ENCODE measurements at regions not wholly inside any gene's neighbourhood (a gene's known extent, or its start where the extent isn't known, plus 50 kb on each side); places are given as distances from the start of the nearest gene placed in this dataset.
"Not testable (repeated sequence)": the region's sequence is repeated elsewhere in the genome, so short reads cannot be mapped to it uniquely, and the experiment has no call there.

DNA sequence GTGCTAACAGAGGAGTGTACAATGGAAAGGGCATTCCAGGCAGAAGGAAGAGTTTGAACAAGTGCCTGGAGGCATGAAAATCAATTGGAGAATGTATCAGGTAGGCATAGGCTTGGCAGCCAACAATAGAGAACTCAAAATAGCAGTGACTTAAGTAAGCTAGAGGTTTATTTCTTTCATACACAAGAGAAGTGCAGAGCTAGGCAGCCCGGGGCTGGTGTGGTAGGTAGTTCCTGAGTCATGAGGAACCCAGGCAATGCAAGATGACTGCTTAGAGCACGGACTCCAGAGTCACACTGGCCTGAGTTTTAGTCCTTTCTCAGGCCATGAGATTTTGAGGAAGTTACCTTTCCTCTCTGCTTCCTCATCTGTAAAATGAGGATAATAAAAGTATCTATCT is 74.8 kb upstream of the LRRN2 start:
- DNase-seq: no peak
- Mint-ChIP-seq H3K27me3 (ENCODE audit: low read depth in 3 of 3) (peaks cover 2 to 5% (median 5%) of the 10 kb centered on the region in 3 donors), H3K9me3 (no peaks in the 10 kb centered on the region), H3K27ac (no peak overlapping the region), H3K4me1 (peaks cover 5 to 6% of the 10 kb centered on the region in 2 donors), H3K4me3 (no peak overlapping the region), H3K36me3 (no peaks in the 10 kb centered on the region)

DNA sequence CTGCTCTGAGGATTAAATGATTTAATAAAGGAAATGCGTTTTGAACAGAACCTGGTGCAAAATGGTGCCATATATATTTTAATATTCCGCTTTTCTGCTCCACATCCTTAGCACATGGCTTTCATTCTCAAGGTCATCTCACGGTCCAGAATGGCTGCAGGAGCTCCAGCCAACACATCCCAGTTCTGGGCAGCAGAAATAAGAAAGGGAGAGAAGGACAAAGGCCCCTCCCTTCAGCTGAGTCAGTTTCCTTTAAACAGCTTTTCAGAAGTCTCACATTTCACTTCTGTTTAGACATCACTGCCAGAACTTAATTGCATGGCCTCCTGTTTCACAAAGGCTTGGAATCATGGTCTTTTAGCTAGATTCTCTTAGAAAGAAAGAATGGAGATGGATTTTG is 75.2 kb upstream of the LRRN2 start:
- Mint-ChIP-seq H3K27me3 (ENCODE audit: low read depth in 3 of 3) (peaks cover 2 to 8% (median 5%) of the 10 kb centered on the region in 3 donors), H3K27ac (no peak overlapping the region), H3K36me3 (no peaks in the 10 kb centered on the region), H3K4me3 (no peak overlapping the region), H3K4me1 (peaks cover 5 to 6% of the 10 kb centered on the region in 2 donors), H3K9me3 (no peaks in the 10 kb centered on the region)
- no peak for DNase-seq

- H3K9me3 Mint-ChIP-seq: no peaks in the 10 kb centered on the region
- DNase-seq: peak; percentile 33 to 59 (median 37)
- no peaks in the 10 kb centered on the region for H3K36me3 Mint-ChIP-seq
- no peak overlapping the region for H3K27ac Mint-ChIP-seq
- H3K4me3 Mint-ChIP-seq: peak overlapping the region in 1 of 5 donors; percentile 39
- peaks cover 6 to 12% (median 8%) of the 10 kb centered on the region in 3 donors for H3K27me3 Mint-ChIP-seq (ENCODE audit: low read depth in 3 of 3)
- H3K4me1 Mint-ChIP-seq: peaks cover 5 to 6% of the 10 kb centered on the region in 2 donors
Observed at GRCh38 chr1:204763773-204764427, 78.4 kb upstream of the LRRN2 start.

- Mint-ChIP-seq H3K27ac (no peak overlapping the region), H3K36me3 (no peaks in the 10 kb centered on the region), H3K4me3 (no peak overlapping the region), H3K9me3 (no peaks in the 10 kb centered on the region), H3K27me3 (ENCODE audit: low read depth in 3 of 3) (peaks cover 5 to 16% (median 13%) of the 10 kb centered on the region in 3 donors), H3K4me1 (no peaks in the 10 kb centered on the region)
- DNase-seq: no peak
Observed at GRCh38 chr1:204769997-204770396, 84.5 kb upstream of the LRRN2 start.

DNA sequence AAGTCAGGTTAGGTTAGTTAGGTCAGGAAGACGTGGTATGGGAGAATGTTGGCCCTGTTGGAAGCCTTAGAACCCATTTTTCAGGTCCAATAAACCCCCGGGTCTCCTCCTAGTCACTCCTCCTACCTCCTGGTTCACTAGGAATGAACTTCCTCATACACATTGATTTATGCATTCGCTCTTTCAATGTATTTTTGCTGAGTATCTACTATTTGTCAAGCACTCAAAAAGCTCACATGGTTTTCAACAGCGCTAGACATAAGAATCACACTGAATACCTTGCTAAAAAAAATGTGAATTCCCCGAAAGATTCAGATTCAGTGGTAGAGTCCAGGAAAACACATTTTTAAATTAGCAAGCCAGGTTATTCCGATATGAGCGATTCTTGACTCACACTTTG is 85.8 kb upstream of the LRRN2 start:
- no peaks in the 10 kb centered on the region for H3K36me3 Mint-ChIP-seq
- H3K27me3 Mint-ChIP-seq (ENCODE audit: low read depth in 3 of 3): peaks cover 3 to 12% (median 11%) of the 10 kb centered on the region in 3 donors
- H3K27ac Mint-ChIP-seq: no peak overlapping the region
- H3K9me3 Mint-ChIP-seq: no peaks in the 10 kb centered on the region
- H3K4me1 Mint-ChIP-seq: no peaks in the 10 kb centered on the region
- no peak for DNase-seq
- no peak overlapping the region for H3K4me3 Mint-ChIP-seq

GRCh38 chr1:204773246-204773645 is 87.7 kb upstream of the LRRN2 start:
- Mint-ChIP-seq H3K9me3 (no peaks in the 10 kb centered on the region), H3K27me3 (ENCODE audit: low read depth in 3 of 3) (peaks cover 0 to 9% (median 5%) of the 10 kb centered on the region in 3 donors), H3K27ac (no peak overlapping the region), H3K4me3 (no peak overlapping the region), H3K4me1 (no peaks in the 10 kb centered on the region), H3K36me3 (no peaks in the 10 kb centered on the region)
- DNase-seq: no peak

GRCh38 chr1:204775546-204775945 is 90.0 kb upstream of the LRRN2 start:
- no peaks in the 10 kb centered on the region for H3K36me3 Mint-ChIP-seq
- no peak overlapping the region for H3K4me3 Mint-ChIP-seq
- no peak for DNase-seq
- no peaks in the 10 kb centered on the region for H3K4me1 Mint-ChIP-seq
- H3K27me3 Mint-ChIP-seq (ENCODE audit: low read depth in 3 of 3): peaks cover 0 to 7% (median 3%) of the 10 kb centered on the region in 3 donors
- no peak overlapping the region for H3K27ac Mint-ChIP-seq
- H3K9me3 Mint-ChIP-seq: no peaks in the 10 kb centered on the region

GRCh38 chr1:204777591-204777990 is 92.1 kb upstream of the LRRN2 start:
- Mint-ChIP-seq H3K4me1 (no peaks in the 10 kb centered on the region), H3K27ac (no peak overlapping the region), H3K36me3 (no peaks in the 10 kb centered on the region), H3K9me3 (no peaks in the 10 kb centered on the region), H3K27me3 (ENCODE audit: low read depth in 3 of 3) (peaks cover 2 to 5% (median 3%) of the 10 kb centered on the region in 3 donors), H3K4me3 (no peak overlapping the region)
- DNase-seq: no peak

DNA sequence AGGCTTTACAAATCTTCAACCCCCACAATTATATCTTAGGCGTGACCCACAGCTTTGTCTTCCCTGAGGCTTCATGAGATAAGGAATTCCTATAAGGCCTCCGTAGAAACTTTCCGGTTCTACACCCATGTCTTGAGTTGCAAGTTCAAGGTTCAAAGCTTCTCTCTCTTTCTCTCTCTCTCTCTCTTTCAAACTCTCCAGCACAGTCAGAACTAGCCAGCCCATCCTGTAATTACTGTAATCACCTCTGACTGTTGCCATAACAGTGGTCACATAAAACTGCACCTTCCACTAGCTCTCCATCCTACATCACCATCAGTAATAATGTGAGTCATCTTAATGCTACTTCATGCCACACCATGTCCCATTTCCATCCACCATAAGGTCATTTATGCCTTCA is 90.0 kb upstream of the NFASC start:
- Mint-ChIP-seq H3K27ac (no peak overlapping the region), H3K4me3 (no peak overlapping the region), H3K4me1 (no peaks in the 10 kb centered on the region), H3K36me3 (no peaks in the 10 kb centered on the region), H3K9me3 (no peaks in the 10 kb centered on the region), H3K27me3 (ENCODE audit: low read depth in 3 of 3) (peaks cover 0 to 5% (median 4%) of the 10 kb centered on the region in 3 donors)
- no peak for DNase-seq

DNA sequence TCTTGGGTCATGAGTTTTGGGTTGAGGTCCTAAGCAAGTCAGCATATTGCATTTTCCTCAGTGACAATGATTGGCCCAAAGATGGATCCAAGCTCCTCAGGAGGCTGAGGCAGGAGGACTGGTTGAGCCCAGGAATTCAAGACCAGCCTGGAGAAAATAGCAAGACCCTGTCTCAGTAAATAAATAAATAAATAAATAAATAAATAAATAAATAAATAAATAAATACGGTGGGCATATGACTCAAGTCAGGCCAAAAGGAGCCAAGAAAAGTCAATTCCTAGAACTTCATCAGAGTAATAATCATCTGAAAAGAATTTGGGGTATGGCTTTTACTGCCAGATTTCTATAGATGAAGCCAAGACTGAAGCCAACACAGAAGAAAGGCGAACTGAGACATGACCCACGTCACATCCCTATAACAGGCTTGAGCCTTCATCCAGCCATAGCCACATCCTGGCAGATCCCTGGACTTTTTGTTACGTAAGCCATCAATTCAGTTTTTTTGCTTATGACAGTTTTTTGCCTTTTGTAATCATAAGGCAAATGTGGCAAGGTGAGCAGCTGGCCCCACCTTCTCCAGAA is 88.5 kb upstream of the NFASC start:
- H3K4me3 Mint-ChIP-seq: no peak overlapping the region
- H3K9me3 Mint-ChIP-seq: no peaks in the 10 kb centered on the region
- H3K36me3 Mint-ChIP-seq: no peaks in the 10 kb centered on the region
- H3K27me3 Mint-ChIP-seq (ENCODE audit: low read depth in 3 of 3): peaks cover 0 to 9% (median 6%) of the 10 kb centered on the region in 3 donors
- DNase-seq: no peak
- H3K27ac Mint-ChIP-seq: no peak overlapping the region
- no peaks in the 10 kb centered on the region for H3K4me1 Mint-ChIP-seq

- H3K9me3 Mint-ChIP-seq, DNase-seq, H3K4me1 Mint-ChIP-seq, H3K27ac Mint-ChIP-seq, H3K4me3 Mint-ChIP-seq, H3K36me3 Mint-ChIP-seq: not testable (repeated sequence)
- peaks cover 0 to 10% (median 9%) of the 10 kb centered on the region in 3 donors for H3K27me3 Mint-ChIP-seq (ENCODE audit: low read depth in 3 of 3)
Observed at GRCh38 chr1:204785023-204785422, 85.6 kb upstream of the NFASC start.

DNA sequence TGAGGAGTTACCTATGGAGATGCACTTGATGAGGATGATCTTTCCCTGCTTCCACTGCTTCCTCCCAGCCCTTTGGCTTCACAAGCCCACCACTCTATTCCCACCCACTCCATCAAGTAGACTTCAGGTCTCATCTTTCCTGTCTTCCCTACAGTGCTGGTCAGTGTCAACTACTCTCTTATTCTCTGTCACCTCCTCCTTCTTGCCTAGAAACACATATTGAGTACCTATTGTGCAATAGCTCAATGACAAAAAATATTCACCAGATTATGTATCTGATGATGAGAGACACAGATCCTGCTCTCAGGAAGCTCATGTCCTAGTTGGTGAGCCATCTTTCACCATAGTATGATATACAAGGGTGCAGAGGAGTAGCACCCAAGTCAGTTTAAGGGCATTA is 82.2 kb upstream of the NFASC start:
- no peak overlapping the region for H3K27ac Mint-ChIP-seq
- no peaks in the 10 kb centered on the region for H3K9me3 Mint-ChIP-seq
- peaks cover 0 to 18% (median 18%) of the 10 kb centered on the region in 3 donors for H3K27me3 Mint-ChIP-seq (ENCODE audit: low read depth in 3 of 3)
- no peak for DNase-seq
- H3K4me3 Mint-ChIP-seq: no peak overlapping the region
- no peaks in the 10 kb centered on the region for H3K36me3 Mint-ChIP-seq
- H3K4me1 Mint-ChIP-seq: no peaks in the 10 kb centered on the region

DNA sequence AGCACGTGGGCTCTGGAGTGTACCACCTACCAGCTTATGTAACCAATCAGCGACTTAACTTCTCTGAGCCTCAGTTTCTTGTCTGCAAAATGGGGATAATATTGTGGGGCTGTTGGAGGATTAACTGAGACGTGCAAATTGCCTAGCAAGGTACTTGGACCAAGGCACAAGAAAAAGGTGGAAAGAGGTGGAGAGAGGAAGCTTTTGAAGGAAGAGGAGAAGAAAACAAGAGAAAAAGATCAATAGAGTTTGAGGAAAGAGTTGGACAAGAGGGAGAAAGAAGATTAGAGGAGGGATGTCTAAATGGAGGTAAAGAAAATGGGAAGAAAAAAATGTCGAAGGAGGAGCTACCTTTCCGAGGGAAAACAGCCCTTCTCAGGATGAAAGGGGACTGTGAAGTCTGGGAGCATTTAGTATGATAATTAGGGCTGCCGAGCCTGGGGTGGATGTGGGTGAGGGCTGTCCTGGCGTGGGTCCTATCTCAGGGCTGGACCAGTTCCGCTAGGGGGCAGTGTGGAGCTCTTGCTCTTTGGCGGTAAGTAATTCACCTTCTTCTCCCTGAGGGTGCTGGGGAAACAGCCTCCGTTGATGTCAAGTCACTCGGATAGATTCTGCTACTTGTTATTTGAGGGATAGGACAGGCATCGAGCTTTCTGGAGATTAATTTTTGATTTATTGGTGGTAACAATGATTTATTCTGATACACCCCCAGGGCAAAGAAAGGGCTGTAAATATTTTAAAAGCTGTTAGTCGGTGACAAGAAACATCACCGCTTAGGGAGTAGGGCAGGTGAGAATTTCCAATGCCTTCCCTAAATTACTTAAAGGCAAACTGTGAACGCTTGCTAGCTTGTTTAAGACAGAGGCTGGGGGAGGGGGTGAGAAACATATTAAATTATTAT is 79.0 kb upstream of the NFASC start:
- Mint-ChIP-seq H3K27ac (no peak overlapping the region), H3K9me3 (no peaks in the 10 kb centered on the region), H3K27me3 (ENCODE audit: low read depth in 3 of 3) (peaks cover 1 to 16% (median 16%) of the 10 kb centered on the region in 3 donors), H3K36me3 (no peaks in the 10 kb centered on the region), H3K4me3 (no peak overlapping the region), H3K4me1 (no peaks in the 10 kb centered on the region)
- peak; percentile 49 to 59 (median 52) for DNase-seq

GRCh38 chr1:204792354-204792692 is 78.3 kb upstream of the NFASC start:
- H3K9me3 Mint-ChIP-seq: no peaks in the 10 kb centered on the region
- no peak overlapping the region for H3K27ac Mint-ChIP-seq
- no peak for DNase-seq
- H3K27me3 Mint-ChIP-seq (ENCODE audit: low read depth in 3 of 3): peaks cover 1 to 16% (median 16%) of the 10 kb centered on the region in 3 donors
- H3K4me3 Mint-ChIP-seq: no peak overlapping the region
- H3K4me1 Mint-ChIP-seq: no peaks in the 10 kb centered on the region
- H3K36me3 Mint-ChIP-seq: no peaks in the 10 kb centered on the region
